Upper lobe of right lung (tissue), 1 donor: ENCODE measurements at regions not wholly inside any gene's neighbourhood (a gene's known extent, or its start where the extent isn't known, plus 50 kb on each side); places are given as distances from the start of the nearest gene placed in this dataset.

ENCODE experiments used
- ATAC-seq: fragments of 200-7000 bp; cut with Tn5 transposase; one replicate; pipeline ENCODE4 v1.9.1; 2020; ENCODE audit warnings: mild to moderate bottlenecking, moderate library complexity
- DNase-seq: peaks from one replicate; pipeline ENCODE4 v3.0.0-alpha.2; 2020
- H3K27ac ChIP-seq: fragments of 200-600 bp; one replicate; pipeline ENCODE4 v1.8.0; 2022
- H3K27me3 ChIP-seq: fragments of 200-600 bp; one replicate; pipeline ENCODE4 v1.8.0; 2022; ENCODE audit warnings: mild to moderate bottlenecking
- H3K36me3 ChIP-seq: fragments of 200-600 bp; one replicate; pipeline ENCODE4 v1.8.0; 2022
- H3K4me1 ChIP-seq: fragments of 200-600 bp; one replicate; pipeline ENCODE4 v1.8.0; 2022
- H3K4me3 ChIP-seq: fragments of 200-600 bp; one replicate; pipeline ENCODE4 v1.8.0; 2022; ENCODE audit warnings: mild to moderate bottlenecking
- H3K9me3 ChIP-seq: fragments of 200-600 bp; one replicate; pipeline ENCODE4 v1.8.0; 2022
- CTCF ChIP-seq: fragments of 200-600 bp; IDR thresholded peaks from one replicate; pipeline ENCODE4 v1.8.0; 2022; ENCODE audit warnings: antibody characterized with exemption
- intact Hi-C: fragments of 100-400 bp; cut with DNase I; formaldehyde crosslinking; loops from one replicate; pipeline ENCODE4 v1.11.0; 2022
- donor health status: DM: no; HTN: yes; CAD: no; lungs with severe emphysema.

GRCh38 chr4:103318327-103318726 lies 120.2 kb upstream of the CENPE start:
- H3K4me3 ChIP-seq = no peak overlapping the region
- H3K27ac ChIP-seq = no peak overlapping the region
- no peaks in the 10 kb centered on the region for H3K27me3 ChIP-seq
- DNase-seq (no peak), ATAC-seq (no peak)
- no peaks in the 10 kb centered on the region for H3K4me1 ChIP-seq
- H3K9me3 ChIP-seq = peaks cover 6% of the 10 kb centered on the region
- intact Hi-C loops = no loop called here
- no peaks in the 10 kb centered on the region for H3K36me3 ChIP-seq
- no peak for TF ChIP-seq CTCF

- intact Hi-C loops = no loop called here
- ATAC-seq = no peak
- H3K9me3 ChIP-seq = no peaks in the 10 kb centered on the region
- no peaks in the 10 kb centered on the region for H3K36me3 ChIP-seq
- peaks cover 3% of the 10 kb centered on the region for H3K4me1 ChIP-seq
- H3K27ac ChIP-seq = no peak overlapping the region
- no peak for DNase-seq
- no peak overlapping the region for H3K4me3 ChIP-seq
- no peak for TF ChIP-seq CTCF
- no peaks in the 10 kb centered on the region for H3K27me3 ChIP-seq
Measured at GRCh38 chr4:103308248-103308561, 110.1 kb upstream of the CENPE start.

- intact Hi-C loops = no loop called here
- no peaks in the 10 kb centered on the region for H3K27me3 ChIP-seq
- H3K4me1 ChIP-seq = peaks cover 3% of the 10 kb centered on the region
- TF ChIP-seq CTCF = no peak
- no peak overlapping the region for H3K27ac ChIP-seq
- DNase-seq = no peak
- ATAC-seq = peak; percentile 51
- H3K4me3 ChIP-seq = no peak overlapping the region
- no peaks in the 10 kb centered on the region for H3K36me3 ChIP-seq
- H3K9me3 ChIP-seq = no peaks in the 10 kb centered on the region
Measured at GRCh38 chr4:103307453-103308247, 109.5 kb upstream of the CENPE start.

- no peak overlapping the region for H3K4me3 ChIP-seq
- no peak overlapping the region for H3K27ac ChIP-seq
- H3K36me3 ChIP-seq = no peaks in the 10 kb centered on the region
- no peak for TF ChIP-seq CTCF
- ATAC-seq (peak; percentile 75), DNase-seq (no peak)
- H3K27me3 ChIP-seq = no peaks in the 10 kb centered on the region
- H3K9me3 ChIP-seq = no peaks in the 10 kb centered on the region
- intact Hi-C loops = no loop called here
- H3K4me1 ChIP-seq = peaks cover 3% of the 10 kb centered on the region
Measured at GRCh38 chr4:103306870-103307375, 108.8 kb upstream of the CENPE start.

- H3K4me3 ChIP-seq = no peak overlapping the region
- intact Hi-C loops = no loop called here
- no peak for ATAC-seq
- no peaks in the 10 kb centered on the region for H3K27me3 ChIP-seq
- no peak overlapping the region for H3K27ac ChIP-seq
- H3K9me3 ChIP-seq = no peaks in the 10 kb centered on the region
- peaks cover 3% of the 10 kb centered on the region for H3K4me1 ChIP-seq
- no peak for TF ChIP-seq CTCF
- H3K36me3 ChIP-seq = no peaks in the 10 kb centered on the region
- DNase-seq = no peak
Measured at GRCh38 chr4:103305355-103305754, 107.2 kb upstream of the CENPE start.
